HG02642 (cell line): ENCODE measurements at regions not wholly inside any gene's neighbourhood (a gene's known extent, or its start where the extent isn't known, plus 50 kb on each side); places are given as distances from the start of the nearest gene placed in this dataset.

Experiments
- ATAC-seq: cut with Tn5 transposase; IDR thresholded peaks from one replicate; pipeline ENCODE4 v1.9.1; 2021; ENCODE audit warnings: mild to moderate bottlenecking; ENCODE audit not compliant: unreplicated experiment, poor library complexity

DNA sequence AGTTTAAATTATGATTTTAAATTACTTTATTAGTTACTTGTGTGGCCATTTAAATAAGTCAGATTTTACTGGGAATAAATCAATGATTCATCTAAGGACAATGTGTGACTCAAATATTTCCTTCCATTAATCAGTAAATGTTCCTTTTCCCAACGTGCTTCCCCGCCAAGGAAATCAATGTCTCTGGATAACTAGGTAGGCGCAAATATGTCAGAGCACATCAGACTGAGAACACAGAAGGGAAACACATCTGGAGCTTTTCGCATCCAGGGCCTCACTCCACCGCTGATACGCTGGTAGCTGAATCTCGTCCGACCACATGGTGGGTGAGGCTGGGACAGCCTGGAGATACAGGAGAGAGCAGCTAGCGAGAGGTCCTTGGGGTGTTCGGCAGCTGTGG lies 56.4 kb upstream of the RPS6KA2 start:
- ATAC-seq = no peak

DNA sequence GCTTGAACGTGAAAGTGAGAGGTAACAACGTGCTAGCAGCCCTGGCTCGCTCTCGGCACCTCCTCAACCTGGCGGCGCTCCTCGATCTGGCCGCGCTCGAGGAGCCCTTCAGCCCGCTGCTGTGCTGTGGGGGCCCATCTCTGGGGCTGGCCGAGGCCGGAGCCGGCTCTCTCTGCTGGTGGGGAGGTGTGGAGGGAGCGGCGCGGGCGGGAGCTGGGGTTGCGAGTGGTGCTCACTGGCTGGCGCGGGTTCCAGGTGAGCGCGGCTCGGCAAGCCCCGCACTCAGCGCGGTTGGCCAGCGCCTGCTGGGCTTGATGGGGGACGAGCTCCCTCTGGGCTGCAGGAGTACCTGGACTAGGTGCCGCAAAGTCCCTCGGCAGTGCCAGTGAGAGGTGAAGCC lies 52.5 kb upstream of the RPS6KA2 start:
- no peak for ATAC-seq

DNA sequence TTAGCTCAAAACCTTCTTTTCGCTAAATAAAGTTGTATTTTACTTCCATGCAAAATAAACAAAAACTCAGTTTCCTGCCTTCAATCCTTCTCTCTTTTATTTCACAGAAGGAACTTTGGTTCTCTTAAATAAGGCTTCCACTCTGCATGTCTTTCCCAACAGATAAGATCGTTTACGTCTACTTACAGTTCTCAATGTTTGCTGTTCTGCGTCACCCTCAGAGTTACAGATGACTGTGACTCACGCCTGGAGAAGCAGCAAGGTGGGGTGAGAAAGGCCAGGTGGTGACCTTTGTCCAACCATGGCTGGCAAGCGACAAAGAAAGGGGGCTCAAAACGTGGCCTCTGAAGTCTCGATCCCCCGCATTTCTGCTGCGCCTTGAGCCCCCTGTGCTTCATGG lies 51.4 kb upstream of the RPS6KA2 start:
- ATAC-seq = no peak

DNA sequence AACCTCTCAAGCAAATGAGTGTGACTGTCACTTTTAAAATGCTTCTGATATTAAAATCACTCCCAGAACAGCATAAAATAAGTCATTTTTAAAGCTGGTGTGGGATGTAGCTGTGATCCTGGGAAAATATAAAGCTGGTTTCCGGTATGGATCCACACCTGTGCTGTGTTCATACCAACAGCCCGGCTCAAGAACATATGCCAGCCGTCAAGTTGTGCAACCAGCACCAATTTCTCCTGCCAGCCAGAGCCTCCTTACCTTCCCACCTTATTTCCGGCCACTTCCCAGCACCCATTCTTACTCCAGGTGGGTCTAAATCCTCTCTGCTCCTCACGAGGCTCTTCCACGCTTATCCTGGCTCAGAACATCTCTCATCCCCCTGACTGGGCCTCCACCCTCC lies 50.9 kb upstream of the RPS6KA2 start:
- ATAC-seq = no peak
